Spleen (tissue), 7 donors: ENCODE measurements at regions not wholly inside any gene's neighbourhood (a gene's known extent, or its start where the extent isn't known, plus 50 kb on each side); places are given as distances from the start of the nearest gene placed in this dataset.

Source experiments
- POLR2A ChIP-seq, 3 donors: fragments of 450-650 bp; IDR thresholded peaks; one replicate each; pipeline ENCODE4 v1.5.1; 2017; ENCODE audit warnings: antibody characterized with exemption in 3 of 3, mild to moderate bottlenecking in 1 of 3
- TF ChIP-seq, protein P1 (sequence below), 11 experiments: fragments of 200-600 bp in 7 of 11; fragments of 450-650 bp in 4 of 11; sonication (generic) in 4 of 11; IDR thresholded peaks in 8 of 11; conservative IDR thresholded peaks in 3 of 11; 1 replicate in 7 of 11; 2 replicates in 4 of 11; pipeline versions ENCODE4 v1.4.0 to v1.8.0; 2016 to 2021; ENCODE audit warnings: antibody characterized with exemption in 11 of 11, inconsistent platforms in 4 of 11, mild to moderate bottlenecking in 1 of 11
- donor health status: DM: no; HTN: no; CAD: no; lungs with moderate emphysema.
- donor health status: DM: no; HTN: no; CAD: no.
- donor health status: DM: no; HTN: no; CAD: no.

GRCh38 chr12:104852896-104853295 is 105.2 kb downstream of the SLC41A2 start:
- TF ChIP-seq, protein P1, sequence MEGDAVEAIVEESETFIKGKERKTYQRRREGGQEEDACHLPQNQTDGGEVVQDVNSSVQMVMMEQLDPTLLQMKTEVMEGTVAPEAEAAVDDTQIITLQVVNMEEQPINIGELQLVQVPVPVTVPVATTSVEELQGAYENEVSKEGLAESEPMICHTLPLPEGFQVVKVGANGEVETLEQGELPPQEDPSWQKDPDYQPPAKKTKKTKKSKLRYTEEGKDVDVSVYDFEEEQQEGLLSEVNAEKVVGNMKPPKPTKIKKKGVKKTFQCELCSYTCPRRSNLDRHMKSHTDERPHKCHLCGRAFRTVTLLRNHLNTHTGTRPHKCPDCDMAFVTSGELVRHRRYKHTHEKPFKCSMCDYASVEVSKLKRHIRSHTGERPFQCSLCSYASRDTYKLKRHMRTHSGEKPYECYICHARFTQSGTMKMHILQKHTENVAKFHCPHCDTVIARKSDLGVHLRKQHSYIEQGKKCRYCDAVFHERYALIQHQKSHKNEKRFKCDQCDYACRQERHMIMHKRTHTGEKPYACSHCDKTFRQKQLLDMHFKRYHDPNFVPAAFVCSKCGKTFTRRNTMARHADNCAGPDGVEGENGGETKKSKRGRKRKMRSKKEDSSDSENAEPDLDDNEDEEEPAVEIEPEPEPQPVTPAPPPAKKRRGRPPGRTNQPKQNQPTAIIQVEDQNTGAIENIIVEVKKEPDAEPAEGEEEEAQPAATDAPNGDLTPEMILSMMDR (IDR thresholded peaks at IDR 0.05 in 8 of 11, conservative IDR thresholded peaks at IDR 0.05 in 3 of 11), result no peak
- no peak for TF ChIP-seq POLR2A (IDR thresholded peaks at IDR 0.05)
